HepG2 (cell line): ENCODE measurements at regions not wholly inside any gene's neighbourhood (a gene's known extent, or its start where the extent isn't known, plus 50 kb on each side); places are given as distances from the start of the nearest gene placed in this dataset.
A peak's percentile ranks its signal among the peaks of the same experiment; 100 is the strongest.

Experiments used
- AHR ChIP-seq: IDR thresholded peaks from 2 replicates; pipeline ENCODE4 v1.6.1; 2018; ENCODE audit warnings: missing genetic modification reagents, missing compliant biosample characterization
- HNRNPK ChIP-seq: fragments of 200-400 bp; formaldehyde crosslinking; IDR thresholded peaks from 2 replicates; pipeline ENCODE4 v1.6.1; 2018; ENCODE audit warnings: low read length, low read depth, moderate library complexity, mild to moderate bottlenecking; ENCODE audit not compliant: poor library complexity, severe bottlenecking
- IKZF4 ChIP-seq: sonication (generic); formaldehyde crosslinking; IDR thresholded peaks from 2 replicates; pipeline ENCODE4 v1.5.1; 2020; ENCODE audit warnings: borderline replicate concordance, mild to moderate bottlenecking, low read depth, missing genetic modification reagents; ENCODE audit errors: not compliant biosample characterization
- ISL2 ChIP-seq: sonication (generic); formaldehyde crosslinking; IDR thresholded peaks from 2 replicates; pipeline ENCODE4 v1.5.0; 2020; ENCODE audit warnings: missing genetic modification reagents
- ISX ChIP-seq: sonication (generic); formaldehyde crosslinking; conservative IDR thresholded peaks from 2 replicates; pipeline ENCODE4 v1.5.0; 2020; ENCODE audit warnings: missing genetic modification reagents
- NR2F2 ChIP-seq: IDR thresholded peaks from 2 replicates; pipeline ENCODE4 v1.6.1; 2012; ENCODE audit warnings: low read depth, inconsistent platforms, borderline replicate concordance
- PHF5A ChIP-seq: IDR thresholded peaks from one replicate; pipeline ENCODE4 v1.6.1; 2018; ENCODE audit warnings: low read depth, missing genetic modification reagents; ENCODE audit not compliant: unreplicated experiment
- SP5 ChIP-seq: IDR thresholded peaks from 2 replicates; pipeline ENCODE4 v1.6.1; 2016; ENCODE audit warnings: low read depth, borderline replicate concordance
- TAF1 ChIP-seq: sonication (generic); formaldehyde crosslinking; IDR thresholded peaks from 2 replicates; pipeline ENCODE4 v1.4.0; 2020; ENCODE audit warnings: missing genetic modification reagents
- ZNF296 ChIP-seq: sonication (generic); formaldehyde crosslinking; conservative IDR thresholded peaks from 2 replicates; pipeline ENCODE4 v1.5.0; 2020; ENCODE audit warnings: mild to moderate bottlenecking, missing genetic modification reagents
- ZNF441 ChIP-seq: sonication (generic); formaldehyde crosslinking; IDR thresholded peaks from 2 replicates; pipeline ENCODE4 v1.7.0; 2021; ENCODE audit warnings: missing genetic modification reagents, borderline replicate concordance
- ZNF75D ChIP-seq: sonication (generic); formaldehyde crosslinking; IDR thresholded peaks from 2 replicates; pipeline ENCODE4 v1.8.1; 2023; ENCODE audit warnings: missing genetic modification reagents, mild to moderate bottlenecking, borderline replicate concordance
- TF ChIP-seq, protein P1 (sequence below): sonication (generic); formaldehyde crosslinking; IDR thresholded peaks from 2 replicates; pipeline ENCODE4 v1.9.0; 2021; ENCODE audit warnings: missing genetic modification reagents, mild to moderate bottlenecking, borderline replicate concordance
- TF ChIP-seq, protein P2 (sequence below): sonication (generic); formaldehyde crosslinking; IDR thresholded peaks from one replicate; pipeline ENCODE4 v1.5.1; 2020; ENCODE audit warnings: mild to moderate bottlenecking, missing genetic modification reagents; ENCODE audit errors: not compliant biosample characterization

DNA sequence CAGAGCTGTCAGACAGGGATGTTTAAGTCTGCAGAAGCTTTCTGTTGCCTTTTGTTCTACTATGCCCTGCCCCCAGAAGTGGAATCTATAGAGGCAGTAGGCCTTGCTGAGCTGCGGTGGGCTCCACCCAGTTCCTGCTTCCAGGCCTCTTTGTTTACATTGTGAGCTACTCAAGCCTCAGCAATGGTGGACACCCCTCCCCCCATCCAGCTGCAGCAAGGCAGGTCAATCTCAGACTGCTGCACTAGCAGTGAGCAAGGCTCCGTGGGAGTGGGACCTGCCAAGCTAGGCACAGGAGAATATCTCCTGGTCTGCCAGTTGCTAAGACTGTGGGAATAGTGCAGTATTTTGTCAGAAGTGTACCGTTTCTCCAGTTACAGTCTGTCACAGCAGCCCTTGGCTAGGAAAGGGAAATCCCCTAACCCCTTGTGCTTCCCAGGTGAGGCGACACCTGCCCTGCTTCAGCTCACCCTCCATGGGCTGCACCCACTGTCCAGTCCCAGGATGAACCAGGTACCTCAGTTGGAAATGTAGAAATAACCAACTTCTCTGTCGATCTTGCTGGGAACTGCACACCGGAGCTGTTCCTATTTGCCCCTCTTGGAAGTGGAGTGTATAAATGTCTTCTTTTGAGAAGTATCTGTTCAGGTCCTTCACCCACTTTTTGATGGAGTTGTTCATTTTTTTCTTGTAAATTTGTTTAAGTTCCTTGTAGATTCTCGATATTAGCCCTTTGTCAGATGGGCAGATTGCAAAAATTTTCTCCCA, 213.5 kb upstream of the SLC38A2 start (continued):
- TF ChIP-seq SP5 (peak; percentile 96), ISX (no peak), IKZF4 (CRISPR knock-in tag) (no peak), TAF1 (CRISPR knock-in tag) (peak; percentile 34; the same call in 1 of the 2 replicates), HNRNPK (no peak), ZNF75D (no peak), ISL2 (peak; percentile 64; the same call in 1 of the 2 replicates), NR2F2 (no peak), ZNF441 (CRISPR knock-in tag) (peak; percentile 58; the same call in 1 of the 2 replicates), ZNF296 (no peak), AHR (peak; percentile 32; the same call in 1 of the 2 replicates), PHF5A (CRISPR knock-in tag) (no peak)
- TF ChIP-seq, protein P1, sequence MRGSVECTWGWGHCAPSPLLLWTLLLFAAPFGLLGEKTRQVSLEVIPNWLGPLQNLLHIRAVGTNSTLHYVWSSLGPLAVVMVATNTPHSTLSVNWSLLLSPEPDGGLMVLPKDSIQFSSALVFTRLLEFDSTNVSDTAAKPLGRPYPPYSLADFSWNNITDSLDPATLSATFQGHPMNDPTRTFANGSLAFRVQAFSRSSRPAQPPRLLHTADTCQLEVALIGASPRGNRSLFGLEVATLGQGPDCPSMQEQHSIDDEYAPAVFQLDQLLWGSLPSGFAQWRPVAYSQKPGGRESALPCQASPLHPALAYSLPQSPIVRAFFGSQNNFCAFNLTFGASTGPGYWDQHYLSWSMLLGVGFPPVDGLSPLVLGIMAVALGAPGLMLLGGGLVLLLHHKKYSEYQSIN (CRISPR knock-in tag): no peak
- TF ChIP-seq, protein P2, sequence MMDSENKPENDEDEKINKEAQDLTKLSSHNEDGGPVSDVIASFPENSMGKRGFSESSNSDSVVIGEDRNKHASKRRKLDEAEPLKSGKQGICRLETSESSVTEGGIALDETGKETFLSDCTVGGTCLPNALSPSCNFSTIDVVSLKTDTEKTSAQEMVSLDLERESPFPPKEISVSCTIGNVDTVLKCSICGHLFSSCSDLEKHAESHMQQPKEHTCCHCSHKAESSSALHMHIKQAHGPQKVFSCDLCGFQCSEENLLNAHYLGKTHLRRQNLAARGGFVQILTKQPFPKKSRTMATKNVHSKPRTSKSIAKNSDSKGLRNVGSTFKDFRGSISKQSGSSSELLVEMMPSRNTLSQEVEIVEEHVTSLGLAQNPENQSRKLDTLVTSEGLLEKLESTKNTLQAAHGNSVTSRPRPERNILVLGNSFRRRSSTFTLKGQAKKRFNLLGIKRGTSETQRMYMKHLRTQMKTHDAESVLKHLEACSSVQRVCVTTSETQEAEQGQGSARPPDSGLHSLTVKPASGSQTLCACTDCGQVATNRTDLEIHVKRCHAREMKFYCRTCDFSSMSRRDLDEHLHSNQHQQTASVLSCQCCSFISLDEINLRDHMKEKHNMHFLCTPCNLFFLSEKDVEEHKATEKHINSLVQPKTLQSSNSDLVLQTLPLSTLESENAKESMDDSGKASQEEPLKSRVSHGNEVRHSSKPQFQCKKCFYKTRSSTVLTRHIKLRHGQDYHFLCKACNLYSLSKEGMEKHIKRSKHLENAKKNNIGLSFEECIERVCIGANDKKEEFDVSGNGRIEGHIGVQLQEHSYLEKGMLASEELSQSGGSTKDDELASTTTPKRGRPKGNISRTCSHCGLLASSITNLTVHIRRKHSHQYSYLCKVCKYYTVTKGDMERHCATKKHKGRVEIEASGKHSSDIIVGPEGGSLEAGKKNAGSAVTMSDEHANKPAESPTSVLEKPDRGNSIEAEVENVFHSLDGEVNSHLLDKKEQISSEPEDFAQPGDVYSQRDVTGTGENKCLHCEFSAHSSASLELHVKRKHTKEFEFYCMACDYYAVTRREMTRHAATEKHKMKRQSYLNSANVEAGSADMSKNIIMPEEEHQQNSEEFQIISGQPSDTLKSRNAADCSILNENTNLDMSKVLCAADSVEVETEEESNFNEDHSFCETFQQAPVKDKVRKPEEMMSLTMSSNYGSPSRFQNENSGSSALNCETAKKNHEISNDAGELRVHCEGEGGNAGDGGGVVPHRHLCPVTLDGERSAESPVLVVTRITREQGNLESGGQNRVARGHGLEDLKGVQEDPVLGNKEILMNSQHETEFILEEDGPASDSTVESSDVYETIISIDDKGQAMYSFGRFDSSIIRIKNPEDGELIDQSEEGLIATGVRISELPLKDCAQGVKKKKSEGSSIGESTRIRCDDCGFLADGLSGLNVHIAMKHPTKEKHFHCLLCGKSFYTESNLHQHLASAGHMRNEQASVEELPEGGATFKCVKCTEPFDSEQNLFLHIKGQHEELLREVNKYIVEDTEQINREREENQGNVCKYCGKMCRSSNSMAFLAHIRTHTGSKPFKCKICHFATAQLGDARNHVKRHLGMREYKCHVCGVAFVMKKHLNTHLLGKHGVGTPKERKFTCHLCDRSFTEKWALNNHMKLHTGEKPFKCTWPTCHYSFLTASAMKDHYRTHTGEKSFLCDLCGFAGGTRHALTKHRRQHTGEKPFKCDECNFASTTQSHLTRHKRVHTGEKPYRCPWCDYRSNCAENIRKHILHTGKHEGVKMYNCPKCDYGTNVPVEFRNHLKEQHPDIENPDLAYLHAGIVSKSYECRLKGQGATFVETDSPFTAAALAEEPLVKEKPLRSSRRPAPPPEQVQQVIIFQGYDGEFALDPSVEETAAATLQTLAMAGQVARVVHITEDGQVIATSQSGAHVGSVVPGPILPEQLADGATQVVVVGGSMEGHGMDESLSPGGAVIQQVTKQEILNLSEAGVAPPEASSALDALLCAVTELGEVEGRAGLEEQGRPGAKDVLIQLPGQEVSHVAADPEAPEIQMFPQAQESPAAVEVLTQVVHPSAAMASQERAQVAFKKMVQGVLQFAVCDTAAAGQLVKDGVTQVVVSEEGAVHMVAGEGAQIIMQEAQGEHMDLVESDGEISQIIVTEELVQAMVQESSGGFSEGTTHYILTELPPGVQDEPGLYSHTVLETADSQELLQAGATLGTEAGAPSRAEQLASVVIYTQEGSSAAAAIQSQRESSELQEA: no peak
